ENCODE measurements at regions not wholly inside any gene's neighbourhood (a gene's known extent, or its start where the extent isn't known, plus 50 kb on each side); places are given as distances from the start of the nearest gene placed in this dataset.

GRCh38 chr13:33970746-33971561, 153.0 kb downstream of the RFC3 start:
- Histone ChIP-seq H3K9me3 (ENCODE audit: control insufficient read depth, low read depth, low read length) (no peaks in the 10 kb centered on the region), H2BK5ac (ENCODE audit: insufficient read length, low read length) (no peak overlapping the region), H4K5ac (ENCODE audit: insufficient read length, low read depth, low read length) (no peak overlapping the region), H3K4ac (ENCODE audit: low read depth, low read length) (no peak overlapping the region), H3K27ac (ENCODE audit: insufficient read length, low read depth, low read length) (no peak overlapping the region), H3K4me2 (ENCODE audit: insufficient read depth, insufficient read length, low read length) (no peak overlapping the region), H4K20me1 (ENCODE audit: control insufficient read depth, insufficient read depth, insufficient read length) (no peaks in the 10 kb centered on the region), H3T11ph (ENCODE audit: low read length) (no peak overlapping the region), H3K79me2 (ENCODE audit: insufficient read depth, low read length) (no peaks in the 10 kb centered on the region), H3K27me3 (ENCODE audit: insufficient read depth, low read length) (no peaks in the 10 kb centered on the region), H2BK120ac (ENCODE audit: low read depth, low read length, poor library complexity, severe bottlenecking) (no peak overlapping the region), H3K23ac (ENCODE audit: insufficient read length, low read depth, low read length) (no peak overlapping the region), H3K18ac (ENCODE audit: insufficient read length, low read depth, low read length) (no peak overlapping the region), H3K4me1 (ENCODE audit: insufficient read depth, low read length) (no peaks in the 10 kb centered on the region), H4K91ac (ENCODE audit: insufficient read length, low read depth, low read length) (no peak overlapping the region), H2AK5ac (ENCODE audit: insufficient read length, low read length) (no peak overlapping the region), H3K9ac (ENCODE audit: extremely low read depth, insufficient read length, low read length) (no peak overlapping the region), H3K14ac (ENCODE audit: insufficient read depth, low read length) (no peak overlapping the region), H2BK15ac (ENCODE audit: low read depth, low read length) (no peak overlapping the region), H4K8ac (replicated peaks; ENCODE audit: insufficient read length, low read depth, low read length) (no peak overlapping the region), H3K79me1 (ENCODE audit: insufficient read depth, low read depth, low read length, poor library complexity, severe bottlenecking) (no peaks in the 10 kb centered on the region), H2AFZ (ENCODE audit: low read length) (no peak overlapping the region), H2BK20ac (ENCODE audit: low read depth, low read length, poor library complexity, severe bottlenecking) (no peak overlapping the region), H3K23me2 (ENCODE audit: insufficient read length, low read depth, low read length, poor library complexity, severe bottlenecking) (no peaks in the 10 kb centered on the region), H3K56ac (ENCODE audit: insufficient read length, low read depth, low read length) (no peak overlapping the region), H2BK12ac (ENCODE audit: insufficient read length, low read depth, low read length) (no peak overlapping the region)
- H3K27me3 Mint-ChIP-seq (ENCODE audit: low read depth): no peaks in the 10 kb centered on the region; the same call in 1 of the 2 replicates
- no peak for DNase-seq
- H3K36me3 Mint-ChIP-seq (ENCODE audit: insufficient read depth in 1 of 3, low read depth in 3 of 3): peaks cover 0 to 4% (median 0%) of the 10 kb centered on the region in 3 experiments; a peak in 2 of 7 replicates
- TF ChIP-seq CTCF (conservative IDR thresholded peaks at IDR 0.05): no peak
- WGBS (ENCODE audit: extremely low coverage, insufficient read length, low lambda C conversion rate): no CpG with 5 or more reads among the region's 4 CpGs
- no peak overlapping the region for H3K27ac Mint-ChIP-seq
- no peaks in the 10 kb centered on the region for H3K4me1 Mint-ChIP-seq
- no peak overlapping the region for H3K4me3 Mint-ChIP-seq
- H3K9me3 Mint-ChIP-seq: no peaks in the 10 kb centered on the region; a peak in 1 of 5 replicates

Data from H9 (cell line).